ENCODE measurements at regions not wholly inside any gene's neighbourhood (a gene's known extent, or its start where the extent isn't known, plus 50 kb on each side); places are given as distances from the start of the nearest gene placed in this dataset.

- no peaks in the 10 kb centered on the region for H3K36me3 ChIP-seq (ENCODE audit: insufficient read depth, low read length)
- TF ChIP-seq CTCF (conservative IDR thresholded peaks at IDR 0.05; ENCODE audit: low read length), result no peak
- no peak for TF ChIP-seq EZH2phosphoT487 (IDR thresholded peaks at IDR 0.05; ENCODE audit: borderline replicate concordance)
- H3K9me3 ChIP-seq (ENCODE audit: insufficient read depth, low read depth, low read length), result no peaks in the 10 kb centered on the region
- no peak overlapping the region for H2AFZ ChIP-seq (ENCODE audit: low read length)
- H3K4me1 ChIP-seq (ENCODE audit: insufficient read depth, low read length, poor library complexity, severe bottlenecking), result no peaks in the 10 kb centered on the region
- no peaks in the 10 kb centered on the region for H3K79me2 ChIP-seq (ENCODE audit: insufficient read depth, low read length)
- no peaks in the 10 kb centered on the region for H4K20me1 ChIP-seq (ENCODE audit: insufficient read depth, low read length, poor library complexity, severe bottlenecking)
- H3K4me2 ChIP-seq (ENCODE audit: low read depth, low read length, poor library complexity, severe bottlenecking), result no peak overlapping the region
- H3F3A ChIP-seq (ENCODE audit: low read depth), result no peaks in the 10 kb centered on the region
- no peaks in the 10 kb centered on the region for H3K9me2 ChIP-seq (replicated peaks; ENCODE audit: low read depth, low read length)
- H3K27me3 ChIP-seq (ENCODE audit: insufficient read depth, low read length, poor library complexity, severe bottlenecking), result no peaks in the 10 kb centered on the region
- H3K9ac ChIP-seq (ENCODE audit: low read depth, low read length, poor library complexity, severe bottlenecking), result no peak overlapping the region
- no peak overlapping the region for H3K4me3 ChIP-seq (ENCODE audit: low read length, poor library complexity, severe bottlenecking)
Observed at GRCh38 chr3:87788516-87788915, 270.3 kb downstream of the CGGBP1 start.

DNA sequence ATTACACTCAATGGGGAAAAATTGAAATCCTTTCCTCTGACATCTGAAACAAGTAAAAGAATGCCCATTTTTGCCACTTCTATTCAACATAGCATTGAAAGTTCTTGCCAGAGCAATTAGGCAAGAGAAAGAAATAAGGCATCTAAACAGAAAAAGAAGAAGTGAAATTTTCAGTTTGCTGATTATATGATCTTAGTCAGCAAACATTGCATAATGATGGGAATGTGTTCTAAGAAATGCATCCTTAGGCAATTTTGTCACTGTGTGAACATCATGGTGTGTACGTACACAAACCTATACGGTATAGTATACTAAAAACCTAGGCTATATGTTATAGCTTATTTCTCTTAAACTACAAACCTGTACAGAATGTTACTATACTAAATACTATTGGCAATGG lies 278.0 kb downstream of the CGGBP1 start:
- no peak overlapping the region for H3K4me2 ChIP-seq (ENCODE audit: low read depth, low read length, poor library complexity, severe bottlenecking)
- H3K9ac ChIP-seq (ENCODE audit: low read depth, low read length, poor library complexity, severe bottlenecking), result no peak overlapping the region

DNA sequence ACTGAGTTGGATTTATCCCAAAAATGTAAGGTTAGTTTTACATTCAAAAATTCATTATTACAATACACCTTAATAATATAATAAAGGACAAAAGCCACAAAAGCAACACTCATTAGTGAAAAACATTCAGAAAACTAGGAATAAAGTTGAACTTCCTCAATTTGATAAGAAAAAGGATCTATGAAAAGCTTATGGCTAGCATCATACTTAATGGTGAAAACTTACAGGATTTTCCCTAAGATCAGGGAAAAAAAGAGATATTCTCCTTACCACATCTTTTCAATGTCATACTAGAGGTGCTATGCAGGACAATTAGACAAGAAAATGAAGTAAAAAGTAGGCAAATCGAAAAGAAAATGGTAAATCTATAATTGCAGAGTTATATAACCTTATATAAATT lies 279.9 kb downstream of the CGGBP1 start:
- H3K4me1 ChIP-seq (ENCODE audit: insufficient read depth, low read length, poor library complexity, severe bottlenecking), result no peaks in the 10 kb centered on the region
- H3K79me2 ChIP-seq (ENCODE audit: insufficient read depth, low read length), result no peaks in the 10 kb centered on the region
- H4K20me1 ChIP-seq (ENCODE audit: insufficient read depth, low read length, poor library complexity, severe bottlenecking), result no peaks in the 10 kb centered on the region
- H3F3A ChIP-seq (ENCODE audit: low read depth), result no peaks in the 10 kb centered on the region
- H3K9me3 ChIP-seq (ENCODE audit: insufficient read depth, low read depth, low read length), result no peaks in the 10 kb centered on the region; the same call in 1 of the 2 replicates
- no peak overlapping the region for H3K4me2 ChIP-seq (ENCODE audit: low read depth, low read length, poor library complexity, severe bottlenecking)
- no peak overlapping the region for H2AFZ ChIP-seq (ENCODE audit: low read length)
- H3K9ac ChIP-seq (ENCODE audit: low read depth, low read length, poor library complexity, severe bottlenecking), result no peak overlapping the region
- no peak overlapping the region for H3K4me3 ChIP-seq (ENCODE audit: low read length, poor library complexity, severe bottlenecking)
- H3K27me3 ChIP-seq (ENCODE audit: insufficient read depth, low read length, poor library complexity, severe bottlenecking), result no peaks in the 10 kb centered on the region
- no peak for TF ChIP-seq EZH2phosphoT487 (IDR thresholded peaks at IDR 0.05; ENCODE audit: borderline replicate concordance)
- no peak for TF ChIP-seq CTCF (conservative IDR thresholded peaks at IDR 0.05; ENCODE audit: low read length)
- H3K36me3 ChIP-seq (ENCODE audit: insufficient read depth, low read length), result no peaks in the 10 kb centered on the region
- H3K9me2 ChIP-seq (replicated peaks; ENCODE audit: low read depth, low read length), result no peaks in the 10 kb centered on the region

More for the DNA sequence above, 278.0 kb downstream of the CGGBP1 start:
- H3K27me3 ChIP-seq (ENCODE audit: insufficient read depth, low read length, poor library complexity, severe bottlenecking), result no peaks in the 10 kb centered on the region
- no peaks in the 10 kb centered on the region for H3K4me1 ChIP-seq (ENCODE audit: insufficient read depth, low read length, poor library complexity, severe bottlenecking)
- H3K9me3 ChIP-seq (ENCODE audit: insufficient read depth, low read depth, low read length), result no peaks in the 10 kb centered on the region; the same call in 1 of the 2 replicates
- H3K4me3 ChIP-seq (ENCODE audit: low read length, poor library complexity, severe bottlenecking), result no peak overlapping the region
- H4K20me1 ChIP-seq (ENCODE audit: insufficient read depth, low read length, poor library complexity, severe bottlenecking), result no peaks in the 10 kb centered on the region
- H3F3A ChIP-seq (ENCODE audit: low read depth), result no peaks in the 10 kb centered on the region
- H3K9me2 ChIP-seq (replicated peaks; ENCODE audit: low read depth, low read length), result no peaks in the 10 kb centered on the region
- no peak for TF ChIP-seq CTCF (conservative IDR thresholded peaks at IDR 0.05; ENCODE audit: low read length)
- no peak for TF ChIP-seq EZH2phosphoT487 (IDR thresholded peaks at IDR 0.05; ENCODE audit: borderline replicate concordance)
- H3K36me3 ChIP-seq (ENCODE audit: insufficient read depth, low read length), result no peaks in the 10 kb centered on the region
- H3K79me2 ChIP-seq (ENCODE audit: insufficient read depth, low read length), result no peaks in the 10 kb centered on the region
- H2AFZ ChIP-seq (ENCODE audit: low read length), result no peak overlapping the region
